IgD-negative memory B cell (primary cell): ENCODE measurements at regions not wholly inside any gene's neighbourhood (a gene's known extent, or its start where the extent isn't known, plus 50 kb on each side); places are given as distances from the start of the nearest gene placed in this dataset.
"Not testable (repeated sequence)": the region's sequence is repeated elsewhere in the genome, so short reads cannot be mapped to it uniquely, and the experiment has no call there.

ENCODE experiments used
- H3K27ac Mint-ChIP-seq, 3 donors: one replicate each; pipeline ENCODE4 v1.8.0; 2020 to 2022; ENCODE audit warnings: mild to moderate bottlenecking in 3 of 3, mixed read lengths in 3 of 3, moderate library complexity in 1 of 3
- H3K27me3 Mint-ChIP-seq: one replicate; pipeline ENCODE4 v1.8.0; 2021; ENCODE audit warnings: mixed read lengths
- H3K36me3 Mint-ChIP-seq: one replicate; pipeline ENCODE4 v1.8.0; 2020; ENCODE audit warnings: mild to moderate bottlenecking, mixed read lengths
- H3K4me1 Mint-ChIP-seq, 3 donors: one replicate each; pipeline ENCODE4 v1.8.0; 2020 to 2022; ENCODE audit warnings: mixed read lengths in 3 of 3, mild to moderate bottlenecking in 1 of 3
- H3K4me3 Mint-ChIP-seq, 4 donors: one replicate each; pipeline ENCODE4 v1.8.0; 2020 to 2022; ENCODE audit warnings: mild to moderate bottlenecking in 4 of 4, mixed read lengths in 4 of 4, moderate library complexity in 3 of 4
- H3K9me3 Mint-ChIP-seq, 3 donors: one replicate each; pipeline ENCODE4 v1.8.0; 2020 to 2021; ENCODE audit warnings: mixed read lengths in 3 of 3, mild to moderate bottlenecking in 1 of 3

- Mint-ChIP-seq H3K36me3 (peaks cover 3% of the 10 kb centered on the region), H3K4me1 (no peaks in the 10 kb centered on the region), H3K27ac (no peak overlapping the region), H3K27me3 (peaks cover 2% of the 10 kb centered on the region), H3K9me3 (peaks cover 0 to 3% (median 2%) of the 10 kb centered on the region in 3 donors), H3K4me3 (no peak overlapping the region)
These were observed 119.1 kb upstream of the CLINT1 start for GRCh38 chr5:157978061-157978460.

GRCh38 chr5:157976429-157976828, 117.5 kb upstream of the CLINT1 start:
- Mint-ChIP-seq H3K9me3 (no peaks in the 10 kb centered on the region), H3K36me3 (peaks cover 3% of the 10 kb centered on the region), H3K27me3 (peaks cover 2% of the 10 kb centered on the region), H3K4me1 (no peaks in the 10 kb centered on the region), H3K4me3 (no peak overlapping the region), H3K27ac (no peak overlapping the region)

- no peaks in the 10 kb centered on the region for H3K4me1 Mint-ChIP-seq
These were observed 113.6 kb upstream of the CLINT1 start for GRCh38 chr5:157972579-157972978.

GRCh38 chr5:157971571-157972216, 112.7 kb upstream of the CLINT1 start:
- H3K9me3 Mint-ChIP-seq = no peaks in the 10 kb centered on the region
- no peak overlapping the region for H3K4me3 Mint-ChIP-seq
- peaks cover 5% of the 10 kb centered on the region for H3K36me3 Mint-ChIP-seq
- peaks cover 4% of the 10 kb centered on the region for H3K27me3 Mint-ChIP-seq
- H3K4me1 Mint-ChIP-seq = no peaks in the 10 kb centered on the region
- H3K27ac Mint-ChIP-seq = no peak overlapping the region

More at GRCh38 chr5:157972579-157972978, 113.6 kb upstream of the CLINT1 start:
- no peaks in the 10 kb centered on the region for H3K9me3 Mint-ChIP-seq
- peaks cover 3% of the 10 kb centered on the region for H3K36me3 Mint-ChIP-seq
- H3K4me3 Mint-ChIP-seq = no peak overlapping the region
- H3K27me3 Mint-ChIP-seq = peaks cover 4% of the 10 kb centered on the region
- no peak overlapping the region for H3K27ac Mint-ChIP-seq

- H3K36me3 Mint-ChIP-seq, H3K9me3 Mint-ChIP-seq, H3K4me1 Mint-ChIP-seq, H3K4me3 Mint-ChIP-seq, H3K27me3 Mint-ChIP-seq: not testable (repeated sequence)
- peak overlapping the region in 1 of 3 donors; percentile 75 for H3K27ac Mint-ChIP-seq
These were observed 109.6 kb upstream of the CLINT1 start for GRCh38 chr5:157968570-157968969.

GRCh38 chr5:157965989-157966388, 107.0 kb upstream of the CLINT1 start:
- H3K27me3 Mint-ChIP-seq = peaks cover 1% of the 10 kb centered on the region
- H3K4me3 Mint-ChIP-seq = no peak overlapping the region
- H3K36me3 Mint-ChIP-seq = peaks cover 5% of the 10 kb centered on the region
- no peaks in the 10 kb centered on the region for H3K9me3 Mint-ChIP-seq
- no peaks in the 10 kb centered on the region for H3K4me1 Mint-ChIP-seq
- no peak overlapping the region for H3K27ac Mint-ChIP-seq

- peaks cover 1% of the 10 kb centered on the region for H3K27me3 Mint-ChIP-seq
- no peaks in the 10 kb centered on the region for H3K4me1 Mint-ChIP-seq
- H3K9me3 Mint-ChIP-seq = no peaks in the 10 kb centered on the region
- peaks cover 5% of the 10 kb centered on the region for H3K36me3 Mint-ChIP-seq
- H3K4me3 Mint-ChIP-seq = no peak overlapping the region
- no peak overlapping the region for H3K27ac Mint-ChIP-seq
These were observed 106.2 kb upstream of the CLINT1 start for GRCh38 chr5:157965040-157965678.

GRCh38 chr5:157963761-157964160, 104.8 kb upstream of the CLINT1 start:
- H3K4me1 Mint-ChIP-seq = no peaks in the 10 kb centered on the region
- H3K4me3 Mint-ChIP-seq = no peak overlapping the region
- H3K27ac Mint-ChIP-seq = no peak overlapping the region
- peaks cover 5% of the 10 kb centered on the region for H3K36me3 Mint-ChIP-seq
- no peaks in the 10 kb centered on the region for H3K9me3 Mint-ChIP-seq
- H3K27me3 Mint-ChIP-seq = no peaks in the 10 kb centered on the region

- Mint-ChIP-seq H3K27me3 (no peaks in the 10 kb centered on the region), H3K4me1 (no peaks in the 10 kb centered on the region), H3K36me3 (peaks cover 5% of the 10 kb centered on the region), H3K9me3 (no peaks in the 10 kb centered on the region), H3K27ac (no peak overlapping the region), H3K4me3 (no peak overlapping the region)
These were observed 104.3 kb upstream of the CLINT1 start for GRCh38 chr5:157963244-157963643.

GRCh38 chr5:157962686-157963085, 103.7 kb upstream of the CLINT1 start:
- not testable (repeated sequence) for H3K36me3 Mint-ChIP-seq, H3K9me3 Mint-ChIP-seq, H3K27ac Mint-ChIP-seq, H3K27me3 Mint-ChIP-seq, H3K4me1 Mint-ChIP-seq, H3K4me3 Mint-ChIP-seq

- Mint-ChIP-seq H3K4me1 (no peaks in the 10 kb centered on the region), H3K36me3 (peaks cover 3% of the 10 kb centered on the region), H3K27me3 (no peaks in the 10 kb centered on the region), H3K27ac (no peak overlapping the region), H3K9me3 (peaks cover 0 to 1% (median 0%) of the 10 kb centered on the region in 3 donors), H3K4me3 (no peak overlapping the region)
These were observed 103.1 kb upstream of the CLINT1 start for GRCh38 chr5:157961896-157962590.

- H3K36me3 Mint-ChIP-seq = peaks cover 3% of the 10 kb centered on the region
- H3K9me3 Mint-ChIP-seq = peaks cover 0 to 3% (median 0%) of the 10 kb centered on the region in 3 donors
- no peak overlapping the region for H3K4me3 Mint-ChIP-seq
- no peak overlapping the region for H3K27ac Mint-ChIP-seq
- no peaks in the 10 kb centered on the region for H3K27me3 Mint-ChIP-seq
- no peaks in the 10 kb centered on the region for H3K4me1 Mint-ChIP-seq
These were observed 102.2 kb upstream of the CLINT1 start for GRCh38 chr5:157961176-157961575.

- H3K27ac Mint-ChIP-seq = no peak overlapping the region
These were observed 100.4 kb upstream of the CLINT1 start for GRCh38 chr5:157959370-157959769.

GRCh38 chr5:157956271-157956885, 97.4 kb upstream of the CLINT1 start:
- Mint-ChIP-seq H3K9me3 (peaks cover 0 to 3% (median 0%) of the 10 kb centered on the region in 3 donors), H3K4me1 (no peaks in the 10 kb centered on the region)

More at GRCh38 chr5:157959370-157959769, 100.4 kb upstream of the CLINT1 start:
- Mint-ChIP-seq H3K27me3 (peaks cover 3% of the 10 kb centered on the region), H3K36me3 (no peaks in the 10 kb centered on the region), H3K4me3 (no peak overlapping the region), H3K4me1 (no peaks in the 10 kb centered on the region), H3K9me3 (peaks cover 0 to 3% (median 0%) of the 10 kb centered on the region in 3 donors)

GRCh38 chr5:157955541-157956172, 96.7 kb upstream of the CLINT1 start:
- H3K4me1 Mint-ChIP-seq = no peaks in the 10 kb centered on the region
- peaks cover 0 to 3% (median 0%) of the 10 kb centered on the region in 3 donors for H3K9me3 Mint-ChIP-seq
- no peaks in the 10 kb centered on the region for H3K36me3 Mint-ChIP-seq
- H3K27ac Mint-ChIP-seq = no peak overlapping the region
- no peak overlapping the region for H3K4me3 Mint-ChIP-seq
- peaks cover 4% of the 10 kb centered on the region for H3K27me3 Mint-ChIP-seq

More at GRCh38 chr5:157956271-157956885, 97.4 kb upstream of the CLINT1 start:
- Mint-ChIP-seq H3K27me3 (peaks cover 4% of the 10 kb centered on the region), H3K27ac (no peak overlapping the region), H3K4me3 (no peak overlapping the region), H3K36me3 (no peaks in the 10 kb centered on the region)
